ENCODE measurements at regions not wholly inside any gene's neighbourhood (a gene's known extent, or its start where the extent isn't known, plus 50 kb on each side); places are given as distances from the start of the nearest gene placed in this dataset.

- TF ChIP-seq MAZ (IDR thresholded peaks at IDR 0.05; ENCODE audit: borderline replicate concordance, low read depth, low read length), result no peak
- no peak for TF ChIP-seq NR3C1 (IDR thresholded peaks at IDR 0.05)
These were observed 218.8 kb downstream of the CBLN2 start (continued) for GRCh38 chr18:72325307-72325706.

GRCh38 chr18:72324677-72325076 is 219.5 kb downstream of the CBLN2 start:
- FAIRE-seq (no peak), DNase-seq (ENCODE audit: low read depth in 1 of 2, low spot score in 1 of 2) (no peak), ATAC-seq (no peak)
- ChIA-PET POLR2A (no interaction called here), CTCF (no interaction called here)
- Histone ChIP-seq H3K4me3 (no peak overlapping the region), H3K4me2 (no peak overlapping the region), H3K9me3 (no peaks in the 10 kb centered on the region), H3K4me1 (no peaks in the 10 kb centered on the region), H3K27ac (no peak overlapping the region)
- 7% methylated on average over 4 of the region's 4 CpGs for WGBS (ENCODE audit: missing lambda C conversion rate)
- TF ChIP-seq PHF8 (IDR thresholded peaks at IDR 0.05; ENCODE audit: borderline replicate concordance, low read depth) (no peak), CBX8 (IDR thresholded peaks at IDR 0.05) (peak; percentile 90; the same call in 1 of the 2 replicates), RNF2 (IDR thresholded peaks at IDR 0.05; ENCODE audit: borderline replicate concordance, low read depth) (peak; percentile 70; the same call in 1 of the 2 replicates)

DNA sequence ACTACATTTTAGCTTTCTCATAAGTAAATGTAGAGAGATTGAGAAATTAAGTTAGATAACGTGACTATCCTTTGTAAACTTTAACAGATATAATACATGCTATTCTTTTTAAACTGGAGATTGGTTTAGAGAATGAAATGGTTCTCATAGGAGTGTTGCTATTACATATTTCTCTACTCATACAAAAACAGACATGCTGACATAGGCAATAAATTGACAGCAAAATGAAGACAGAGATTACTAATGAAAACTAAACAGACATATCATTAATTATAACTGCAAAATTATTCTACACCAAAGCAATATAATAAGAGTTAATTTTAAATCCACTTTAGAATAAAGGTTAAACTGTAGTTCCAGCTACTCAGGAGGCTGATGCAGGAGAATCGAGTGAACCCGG is 227.6 kb downstream of the CBLN2 start:
- ATAC-seq, result no peak
- DNase-seq (ENCODE audit: low read depth in 1 of 2, low spot score in 1 of 2), result no peak
- no peak for FAIRE-seq
- POLR2A ChIA-PET, result no interaction called here
- peak; percentile 71 for TF ChIP-seq MAFK (IDR thresholded peaks at IDR 0.05; ENCODE audit: partially characterized antibody)
- no peak for TF ChIP-seq RAD21 (conservative IDR thresholded peaks at IDR 0.05 in 1 of 2, IDR thresholded peaks at IDR 0.05 in 1 of 2)
- no peaks in the 10 kb centered on the region for H3K9me3 ChIP-seq
- no peak overlapping the region for H3K4me2 ChIP-seq
- H3K4me3 ChIP-seq, result no peak overlapping the region
- no peak overlapping the region for H3K27ac ChIP-seq
- CTCF ChIA-PET, result no interaction called here
- H3K4me1 ChIP-seq, result no peaks in the 10 kb centered on the region
- WGBS (ENCODE audit: missing lambda C conversion rate), result 28% methylated on average over 3 of the region's 3 CpGs

DNA sequence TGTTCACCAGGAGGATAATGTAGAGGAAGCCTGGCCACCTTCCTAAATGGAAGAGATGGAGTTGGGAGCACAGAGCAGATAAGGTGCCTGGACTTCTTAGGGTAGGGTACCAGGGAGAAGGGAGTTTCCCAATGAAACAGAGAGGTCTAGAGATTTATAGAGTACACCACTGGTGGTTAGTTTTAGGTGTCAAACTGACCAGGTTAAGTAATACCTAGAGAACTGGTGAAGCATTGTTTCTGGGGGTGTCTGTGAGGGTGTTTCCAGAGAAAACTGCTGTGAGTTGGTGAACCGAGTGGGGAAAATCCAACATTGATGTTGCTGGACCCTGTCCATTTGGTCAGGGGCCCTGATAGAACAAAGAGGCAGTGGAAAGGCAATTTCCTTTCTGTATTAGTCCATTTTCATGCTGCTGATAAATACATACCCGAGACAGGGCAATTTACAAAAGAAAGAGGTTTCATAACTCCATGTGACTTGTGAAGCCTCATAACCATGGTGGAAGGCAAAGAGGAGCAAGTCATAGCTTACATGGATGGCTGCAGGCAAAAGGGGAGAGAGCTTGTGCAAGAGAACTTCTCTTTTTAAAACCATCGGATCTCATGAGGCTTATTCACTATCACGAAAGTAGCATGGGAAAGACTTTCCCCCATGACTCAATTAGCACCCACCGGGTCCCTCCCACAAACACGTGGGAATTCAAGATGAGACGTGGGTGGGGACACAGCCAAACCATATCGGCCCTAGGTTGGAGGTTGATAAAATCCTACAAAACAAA is 260.8 kb downstream of the CBLN2 start:
- ATAC-seq (no peak), DNase-seq (ENCODE audit: low read depth in 1 of 2, low spot score in 1 of 2) (no peak), FAIRE-seq (no peak)
- POLR2A ChIA-PET, result no interaction called here
- Histone ChIP-seq H3K27ac (no peak overlapping the region), H3K4me1 (no peaks in the 10 kb centered on the region), H3K4me2 (no peak overlapping the region), H3K9me3 (no peaks in the 10 kb centered on the region), H3K4me3 (no peak overlapping the region)
- TF ChIP-seq MAZ (IDR thresholded peaks at IDR 0.05; ENCODE audit: borderline replicate concordance, low read depth, low read length), result no peak
- no peak for TF ChIP-seq CHD4 (IDR thresholded peaks at IDR 0.05; ENCODE audit: borderline replicate concordance)
- no peak for TF ChIP-seq HOXB13 (CRISPR knock-in tag; IDR thresholded peaks at IDR 0.05; ENCODE audit: low read depth)
- no peak for TF ChIP-seq RCOR1 (IDR thresholded peaks at IDR 0.05; ENCODE audit: low read depth, low read length)
- TF ChIP-seq, protein P1, sequence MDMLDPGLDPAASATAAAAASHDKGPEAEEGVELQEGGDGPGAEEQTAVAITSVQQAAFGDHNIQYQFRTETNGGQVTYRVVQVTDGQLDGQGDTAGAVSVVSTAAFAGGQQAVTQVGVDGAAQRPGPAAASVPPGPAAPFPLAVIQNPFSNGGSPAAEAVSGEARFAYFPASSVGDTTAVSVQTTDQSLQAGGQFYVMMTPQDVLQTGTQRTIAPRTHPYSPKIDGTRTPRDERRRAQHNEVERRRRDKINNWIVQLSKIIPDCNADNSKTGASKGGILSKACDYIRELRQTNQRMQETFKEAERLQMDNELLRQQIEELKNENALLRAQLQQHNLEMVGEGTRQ (IDR thresholded peaks at IDR 0.05), result no peak
- TF ChIP-seq FOXS1 (CRISPR knock-in tag; IDR thresholded peaks at IDR 0.05), result no peak
- TF ChIP-seq MAFK (IDR thresholded peaks at IDR 0.05; ENCODE audit: partially characterized antibody), result no peak
- CTCF ChIA-PET, result no interaction called here
- WGBS (ENCODE audit: missing lambda C conversion rate), result 9% methylated on average over 8 of the region's 8 CpGs

GRCh38 chr18:72273025-72273424 is 271.1 kb downstream of the CBLN2 start:
- ATAC-seq (no peak), DNase-seq (ENCODE audit: low read depth in 1 of 2, low spot score in 1 of 2) (no peak), FAIRE-seq (no peak)
- ChIA-PET CTCF (no interaction called here), POLR2A (no interaction called here)
- Histone ChIP-seq H3K9me3 (no peaks in the 10 kb centered on the region), H3K4me3 (no peak overlapping the region), H3K4me2 (no peak overlapping the region), H3K27ac (no peak overlapping the region), H3K4me1 (no peaks in the 10 kb centered on the region)
- WGBS (ENCODE audit: missing lambda C conversion rate), result 11% methylated on average over 2 of the region's 2 CpGs
- TF ChIP-seq MAFK (IDR thresholded peaks at IDR 0.05; ENCODE audit: partially characterized antibody) (peak; percentile 73), RAD21 (conservative IDR thresholded peaks at IDR 0.05 in 1 of 2, IDR thresholded peaks at IDR 0.05 in 1 of 2) (no peak), RFX5 (IDR thresholded peaks at IDR 0.05) (no peak), CBX8 (IDR thresholded peaks at IDR 0.05) (no peak), HOXB13 (CRISPR knock-in tag; IDR thresholded peaks at IDR 0.05; ENCODE audit: low read depth) (no peak), ZC3H11A (IDR thresholded peaks at IDR 0.05) (no peak)
